GM19025 (cell line): ENCODE measurements at regions not wholly inside any gene's neighbourhood (a gene's known extent, or its start where the extent isn't known, plus 50 kb on each side); places are given as distances from the start of the nearest gene placed in this dataset.

ENCODE experiments used
- ATAC-seq: cut with Tn5 transposase; IDR thresholded peaks from one replicate; pipeline ENCODE4 v1.9.1; 2021; ENCODE audit warnings: mild to moderate bottlenecking, low read depth, moderate library complexity; ENCODE audit not compliant: unreplicated experiment

DNA sequence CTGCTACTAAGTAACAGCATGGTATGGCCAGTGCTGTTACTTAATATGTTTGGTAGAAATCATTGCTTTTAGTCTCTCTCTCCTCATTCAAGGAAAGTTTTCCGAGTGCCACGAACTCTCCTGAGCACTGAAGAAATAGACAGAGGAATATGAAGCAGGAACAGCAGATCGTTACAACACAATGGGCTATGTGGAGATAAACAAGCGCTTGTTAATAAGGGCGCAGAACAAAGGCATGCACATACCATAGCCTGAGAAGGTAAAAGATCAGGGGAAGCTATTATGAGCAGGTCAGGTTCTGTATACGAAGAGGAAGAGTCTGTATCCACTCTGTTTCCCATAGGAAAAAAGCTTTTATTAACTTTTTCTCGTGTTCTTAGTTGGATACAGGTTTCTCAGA is 156.2 kb upstream of the CPNE8 start:
- no peak for ATAC-seq

DNA sequence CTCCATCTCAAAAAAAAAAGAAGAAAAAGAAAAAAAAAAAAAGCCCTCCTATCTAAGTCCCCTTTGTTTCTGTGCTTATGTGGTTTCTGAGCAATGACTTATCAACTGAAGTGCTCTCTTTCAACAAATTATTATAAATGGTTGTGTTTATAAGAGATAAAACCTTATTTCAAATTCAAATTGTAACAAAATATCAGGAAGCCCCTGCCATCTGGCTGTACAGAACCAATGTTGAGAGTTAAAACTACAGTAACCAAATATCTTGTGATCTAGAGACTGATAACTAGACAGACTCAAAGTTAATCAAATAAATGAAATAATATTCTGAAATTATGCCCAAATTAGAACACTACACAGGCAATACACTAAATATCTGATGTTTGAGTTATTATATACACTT is 143.0 kb upstream of the CPNE8 start:
- no peak for ATAC-seq

DNA sequence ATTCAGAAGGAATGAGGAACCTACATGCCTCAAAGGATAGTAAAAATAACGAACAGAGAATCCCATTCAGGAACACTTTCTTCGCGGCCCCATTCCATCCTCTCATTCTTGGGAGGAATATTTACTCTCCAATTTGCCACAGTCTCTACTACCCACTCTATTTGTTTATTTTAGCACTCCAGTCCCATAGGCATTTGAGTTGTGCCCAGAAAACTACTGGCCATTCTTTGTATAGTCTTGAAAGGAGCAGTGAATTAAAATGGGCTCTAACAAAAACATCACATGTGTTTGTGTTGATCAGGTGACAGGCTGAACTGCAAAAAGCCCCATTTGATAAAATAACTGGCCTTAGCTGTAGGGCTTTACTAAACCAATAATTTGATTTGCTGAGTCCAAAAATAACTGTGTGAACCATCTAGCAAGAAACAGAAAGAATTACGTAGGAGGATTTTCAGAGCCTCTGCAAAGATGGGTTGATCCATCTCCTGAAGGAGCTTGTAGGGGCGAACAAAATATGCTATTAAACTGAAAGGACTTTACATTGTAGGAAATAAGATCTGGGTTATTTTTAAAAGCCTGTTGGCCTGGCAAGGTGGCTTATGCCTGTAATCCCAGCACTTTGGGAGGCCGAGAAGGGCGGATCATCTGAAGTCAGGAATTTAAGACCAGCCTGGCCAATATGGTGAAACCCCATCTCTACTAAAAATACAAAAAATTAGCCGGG is 142.3 kb upstream of the CPNE8 start:
- no peak for ATAC-seq

DNA sequence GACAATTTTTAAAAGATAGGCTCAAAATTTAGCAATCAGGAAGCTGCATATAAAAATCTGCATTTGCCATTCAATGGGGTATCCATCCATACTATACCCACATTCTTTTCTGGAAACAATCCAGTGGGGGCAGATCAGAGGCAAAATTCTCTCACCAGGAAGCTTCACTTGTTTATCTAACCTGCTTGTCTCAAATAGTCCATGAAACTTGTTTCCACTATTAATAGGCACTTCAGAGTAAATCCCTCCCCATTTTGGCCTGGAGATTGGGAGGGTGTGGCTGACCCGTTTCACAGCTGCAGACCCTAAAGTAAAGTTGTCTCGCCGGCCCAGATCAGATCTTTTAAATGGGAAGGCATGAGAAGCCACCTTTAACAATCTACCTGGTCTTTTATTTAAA is 139.4 kb upstream of the CPNE8 start:
- no peak for ATAC-seq

DNA sequence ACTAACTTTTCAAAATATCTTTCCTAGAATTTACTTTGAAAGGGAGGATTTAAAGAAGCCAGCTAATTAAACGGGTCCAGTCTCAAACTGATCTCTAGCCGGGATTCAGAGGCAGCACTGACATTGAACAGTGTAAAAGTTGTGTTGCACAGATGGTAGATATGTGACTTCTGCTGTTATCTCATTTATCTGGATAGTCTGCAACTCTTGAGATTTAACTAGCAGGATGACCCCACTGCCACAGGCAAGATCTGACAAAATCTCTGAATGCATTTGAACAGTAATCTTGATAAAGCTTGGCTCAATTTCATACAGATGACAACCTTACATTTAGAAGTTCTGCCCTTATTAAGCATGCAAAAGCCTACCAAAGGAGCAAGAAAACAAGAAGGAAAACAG is 138.0 kb upstream of the CPNE8 start:
- ATAC-seq: no peak

DNA sequence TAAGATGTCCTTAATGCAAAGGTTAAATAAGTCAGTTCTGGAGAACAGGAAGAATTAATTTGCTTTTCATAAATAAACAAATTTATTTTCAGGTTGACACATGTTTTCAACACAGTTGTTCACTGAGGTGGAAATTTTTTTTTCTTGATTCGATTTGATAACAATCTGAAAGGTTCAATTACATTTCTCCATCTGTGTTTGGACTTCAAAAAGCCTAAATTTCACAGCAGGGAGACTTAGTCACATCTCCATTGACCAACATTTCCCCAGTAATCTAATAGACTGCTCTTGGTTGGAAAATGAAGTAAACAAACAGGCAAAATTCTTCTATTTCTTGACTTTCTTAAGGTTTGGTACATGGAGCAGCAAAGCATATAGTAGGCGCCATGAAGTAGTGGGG is 134.9 kb upstream of the CPNE8 start:
- no peak for ATAC-seq

DNA sequence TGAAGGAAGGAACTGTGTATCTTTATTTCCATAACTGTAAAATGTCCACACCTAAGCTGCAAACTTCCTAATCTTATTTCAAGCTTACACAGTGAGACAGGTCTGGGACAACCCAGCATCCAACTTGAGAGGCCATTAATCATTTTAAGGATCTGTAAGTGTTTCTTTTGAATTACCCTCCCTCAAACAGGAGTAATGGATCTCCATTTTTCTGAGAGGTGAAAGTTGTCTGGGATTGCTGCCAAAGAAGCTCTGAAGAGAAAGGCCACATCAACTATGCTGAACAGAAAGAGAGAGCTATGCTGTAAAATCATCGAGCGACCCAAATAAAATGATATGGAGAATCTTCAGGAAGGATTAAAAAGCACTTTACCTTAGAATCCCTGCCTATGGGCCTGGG is 131.7 kb upstream of the CPNE8 start:
- ATAC-seq: no peak

DNA sequence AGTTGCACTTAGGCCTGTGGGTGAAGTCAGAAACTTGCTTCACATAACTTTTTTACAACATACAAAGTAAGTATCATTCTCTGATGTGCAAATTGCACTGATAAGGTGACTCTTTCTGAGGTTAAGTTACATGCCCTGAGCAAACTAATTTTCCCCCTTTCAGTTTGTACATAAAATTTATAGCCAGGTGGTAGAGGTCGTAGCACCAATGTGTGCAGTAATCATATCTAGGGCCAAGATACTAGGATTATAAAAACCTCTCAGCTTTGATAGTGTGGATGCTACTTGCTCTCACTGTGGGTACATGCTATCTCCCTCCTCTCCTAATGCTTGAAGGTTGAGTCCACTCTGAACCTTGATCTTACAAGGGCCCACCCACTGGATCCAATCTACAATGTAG is 130.7 kb upstream of the CPNE8 start:
- ATAC-seq: no peak

DNA sequence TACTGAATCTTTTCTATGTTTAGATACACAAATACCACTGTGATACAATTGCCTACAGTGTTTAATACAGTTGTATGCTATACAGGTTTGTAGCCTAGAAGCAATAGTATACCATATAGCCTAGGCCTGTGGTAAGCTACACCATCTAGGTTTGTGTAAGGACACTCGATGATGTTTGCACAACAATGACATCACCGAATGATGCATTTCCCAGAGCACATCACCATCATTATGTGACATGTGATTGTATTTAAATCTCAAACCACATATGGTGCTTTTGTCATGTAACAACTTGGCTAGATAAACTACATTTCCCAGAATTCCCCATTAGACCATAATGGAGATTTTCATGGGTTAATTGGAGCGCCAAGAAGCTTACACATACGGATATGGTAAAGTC is 128.4 kb upstream of the CPNE8 start:
- no peak for ATAC-seq

DNA sequence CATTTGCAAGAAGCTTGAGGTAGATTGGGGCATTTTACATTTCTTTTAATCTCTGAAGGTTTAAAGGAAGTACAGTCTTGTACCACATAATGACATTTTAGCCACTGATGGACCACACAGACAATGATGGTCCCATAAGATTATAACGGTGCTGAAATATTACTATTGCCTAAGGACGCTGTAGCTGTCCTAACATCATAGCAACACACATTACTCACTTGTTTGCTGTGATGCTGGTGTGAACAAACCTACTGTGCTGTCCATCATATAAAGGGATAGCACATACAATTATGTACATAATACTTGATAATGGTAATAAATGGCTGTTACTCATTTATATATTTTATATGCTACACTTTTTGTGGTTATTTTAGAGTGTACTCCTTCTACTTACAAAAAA is 127.1 kb upstream of the CPNE8 start:
- no peak for ATAC-seq

DNA sequence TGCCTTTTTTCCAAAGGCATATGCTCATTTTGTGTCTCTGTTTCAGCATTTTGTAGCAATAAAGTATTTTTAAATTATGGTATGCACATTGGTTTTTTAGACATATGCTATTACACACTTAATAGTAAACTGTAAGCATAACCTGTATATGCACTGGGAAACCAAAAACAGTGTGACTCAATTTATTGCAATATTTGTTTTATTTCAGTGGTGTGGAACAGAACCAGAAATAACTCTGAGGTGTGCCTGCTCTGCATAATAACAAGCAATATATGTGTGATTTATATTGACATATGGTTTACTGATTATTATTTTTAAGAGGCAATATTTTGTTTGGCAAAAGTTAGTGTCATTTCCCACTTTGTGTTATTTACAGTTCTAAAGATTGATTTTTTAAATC is 126.6 kb upstream of the CPNE8 start:
- ATAC-seq: no peak

DNA sequence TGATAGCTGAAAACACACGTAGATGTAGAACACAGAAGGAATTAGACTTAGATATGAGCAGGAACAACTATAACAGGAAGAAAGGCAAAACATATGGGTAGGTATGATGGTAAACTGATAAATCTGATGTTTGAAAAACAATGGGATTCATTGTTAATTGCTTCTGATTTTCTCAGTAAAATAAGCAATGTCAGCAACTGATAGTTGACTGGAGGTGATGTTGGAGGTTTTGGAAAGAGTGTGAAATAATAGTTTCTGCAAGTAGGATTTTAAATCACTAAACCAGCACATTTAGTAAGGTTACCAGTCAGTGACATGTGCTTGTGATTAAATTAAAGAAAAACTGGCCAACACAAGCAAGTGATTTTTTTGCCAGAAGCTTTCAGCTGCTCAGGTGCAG is 123.0 kb upstream of the CPNE8 start:
- no peak for ATAC-seq

DNA sequence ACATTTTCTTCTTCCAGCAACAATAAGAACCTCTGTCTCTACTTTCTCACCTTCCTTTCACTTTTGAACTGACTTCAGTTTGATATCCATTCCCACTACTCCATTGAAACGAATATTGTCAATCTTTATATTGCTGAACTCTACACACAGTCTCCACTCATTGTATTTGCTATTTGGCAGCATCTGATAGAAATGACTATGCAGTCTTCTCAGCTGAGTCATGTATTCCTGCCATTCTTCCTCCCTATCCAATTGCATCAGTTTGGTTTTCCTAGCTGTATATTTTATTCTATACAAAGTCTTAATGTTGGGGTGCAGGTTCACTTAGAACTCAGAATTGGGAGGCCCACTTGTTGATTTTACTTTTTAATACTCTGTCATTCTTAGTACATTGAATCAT is 107.5 kb upstream of the CPNE8 start:
- ATAC-seq: no peak

DNA sequence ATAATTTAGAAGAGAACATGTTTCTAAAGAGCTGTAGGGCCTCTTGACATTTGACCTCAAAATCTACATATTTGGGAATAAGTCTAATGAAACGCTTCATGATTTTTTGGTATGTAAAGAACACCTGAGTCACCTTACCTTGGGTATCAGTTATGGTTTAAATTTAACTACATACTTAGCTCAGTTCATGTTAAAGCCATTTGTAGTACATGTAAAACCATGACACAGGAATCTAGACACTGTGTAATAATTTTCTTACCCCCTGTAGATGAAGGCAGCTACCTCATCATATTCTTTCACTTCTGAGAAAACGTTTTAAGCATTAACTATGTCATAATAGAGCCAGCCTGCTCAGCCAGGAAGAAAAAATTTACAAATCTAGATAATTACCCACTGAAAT is 105.8 kb upstream of the CPNE8 start:
- no peak for ATAC-seq

DNA sequence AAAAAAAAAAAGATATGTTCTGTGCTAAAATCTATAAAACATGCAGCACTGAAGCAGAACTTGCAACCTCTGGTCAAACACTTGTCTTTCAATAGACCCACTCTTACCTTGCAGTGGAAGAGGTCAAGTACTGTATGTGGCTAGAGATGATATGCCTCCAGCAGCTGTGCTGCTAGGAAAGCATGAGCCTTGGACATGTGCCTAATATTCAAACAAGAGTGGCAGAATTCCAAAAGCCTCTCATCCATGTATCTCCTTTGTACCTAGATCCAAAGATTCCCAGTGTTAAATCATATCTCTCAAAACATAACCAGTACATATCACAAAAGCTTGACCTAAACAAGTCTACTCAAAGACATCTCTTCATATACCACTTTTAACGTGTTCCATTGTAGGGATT is 105.0 kb upstream of the CPNE8 start:
- no peak for ATAC-seq

DNA sequence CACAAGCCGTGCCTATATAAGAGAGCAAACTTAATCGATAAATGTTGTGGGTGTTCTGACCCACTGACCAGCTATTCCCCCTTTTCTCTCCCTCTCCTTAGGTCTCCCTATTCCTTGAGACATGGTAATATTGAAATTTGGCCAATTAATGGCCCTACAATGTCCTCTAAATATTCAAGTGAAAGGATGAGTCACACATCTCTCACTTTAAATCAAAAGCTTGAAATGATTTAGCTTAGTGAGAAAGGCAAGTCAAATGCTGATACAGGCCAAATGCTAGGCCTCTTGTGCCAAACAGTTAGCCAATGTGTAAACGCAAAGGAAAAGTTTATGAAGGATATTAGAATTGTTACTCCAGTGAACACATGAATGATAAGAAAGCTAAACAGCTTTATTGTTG is 102.2 kb upstream of the CPNE8 start:
- no peak for ATAC-seq

DNA sequence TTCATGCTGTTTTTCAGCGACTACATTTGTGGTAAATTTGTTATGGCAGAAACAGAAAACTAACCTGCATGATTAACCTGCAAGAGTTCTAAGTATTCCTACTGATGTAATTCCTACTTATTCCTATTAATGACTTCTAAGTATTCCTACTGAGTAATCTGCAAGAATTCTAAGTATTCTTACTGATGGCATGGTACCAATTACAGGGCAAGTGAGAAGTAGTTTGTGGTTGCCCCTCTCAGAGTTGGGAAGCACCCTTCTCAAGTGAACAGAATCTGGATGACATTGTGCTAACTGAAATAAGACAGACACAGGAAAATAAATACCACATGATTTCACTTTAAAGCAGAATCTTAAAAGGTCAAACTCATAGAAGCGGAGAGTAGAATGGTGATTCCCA is 100.9 kb upstream of the CPNE8 start:
- ATAC-seq: no peak

DNA sequence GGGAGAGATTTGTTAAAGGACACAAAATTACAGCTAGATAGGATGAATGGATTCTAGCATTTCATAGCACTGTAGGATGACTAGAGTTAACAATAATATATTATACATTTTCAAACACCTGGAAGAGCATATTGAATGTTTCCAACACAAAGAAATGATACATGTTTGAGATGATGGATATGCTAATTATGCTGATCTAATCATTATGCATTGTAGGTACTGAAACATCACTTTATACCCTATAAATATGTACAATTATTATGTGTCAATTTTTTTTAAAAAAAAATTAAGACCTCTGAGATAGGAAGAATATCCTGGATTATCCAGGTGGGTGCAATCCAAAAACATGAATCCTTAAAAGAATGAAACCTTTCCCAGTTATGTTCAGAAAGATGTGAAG is 100.3 kb upstream of the CPNE8 start:
- no peak for ATAC-seq

DNA sequence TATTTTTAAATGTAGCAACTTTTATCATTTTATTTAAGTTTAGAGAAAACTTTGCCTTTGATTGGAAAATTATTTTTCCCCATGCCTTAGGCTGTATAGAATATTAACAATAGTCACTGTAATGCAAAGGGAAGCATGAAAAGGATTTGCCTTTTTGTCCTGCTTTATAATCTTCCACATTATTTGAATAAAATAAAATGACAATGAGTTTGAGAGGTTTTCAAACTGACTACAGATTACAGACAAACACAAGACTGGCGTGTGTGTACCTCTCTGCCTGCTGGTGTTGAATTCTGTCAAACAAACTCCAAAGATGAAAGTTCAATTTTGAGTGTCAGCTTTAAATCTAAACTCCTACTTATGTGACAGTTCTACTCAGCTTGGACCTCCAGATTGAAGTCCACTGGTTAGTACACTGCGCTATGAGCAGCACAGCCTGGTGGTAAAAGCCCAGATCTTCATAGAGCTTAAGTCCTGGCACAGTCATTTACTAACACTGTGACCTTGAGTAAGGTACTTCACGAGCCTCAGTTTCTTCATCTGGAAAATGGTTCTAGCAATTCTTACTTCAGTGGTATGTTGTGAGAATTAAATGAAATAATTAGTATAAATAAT is 98.3 kb upstream of the CPNE8 start:
- ATAC-seq: no peak

DNA sequence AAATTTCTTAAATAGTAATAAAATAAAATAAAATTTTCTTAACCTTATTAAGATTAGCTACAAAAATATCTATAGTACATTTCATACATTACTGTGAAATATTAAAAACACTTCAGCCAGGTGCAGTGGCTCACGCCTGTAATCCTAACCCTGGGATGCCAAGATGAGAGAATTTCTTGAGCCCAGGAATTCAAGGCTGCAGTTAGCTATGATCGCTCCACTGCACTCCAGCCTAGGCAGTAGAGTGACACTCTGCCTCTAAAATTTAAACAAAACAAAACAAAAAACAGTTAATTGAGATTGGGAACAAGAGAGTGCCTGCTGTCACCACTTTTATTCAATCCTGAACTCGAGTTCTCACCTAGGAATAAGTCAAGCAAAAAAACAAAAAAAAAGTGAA is 95.0 kb upstream of the CPNE8 start:
- no peak for ATAC-seq

DNA sequence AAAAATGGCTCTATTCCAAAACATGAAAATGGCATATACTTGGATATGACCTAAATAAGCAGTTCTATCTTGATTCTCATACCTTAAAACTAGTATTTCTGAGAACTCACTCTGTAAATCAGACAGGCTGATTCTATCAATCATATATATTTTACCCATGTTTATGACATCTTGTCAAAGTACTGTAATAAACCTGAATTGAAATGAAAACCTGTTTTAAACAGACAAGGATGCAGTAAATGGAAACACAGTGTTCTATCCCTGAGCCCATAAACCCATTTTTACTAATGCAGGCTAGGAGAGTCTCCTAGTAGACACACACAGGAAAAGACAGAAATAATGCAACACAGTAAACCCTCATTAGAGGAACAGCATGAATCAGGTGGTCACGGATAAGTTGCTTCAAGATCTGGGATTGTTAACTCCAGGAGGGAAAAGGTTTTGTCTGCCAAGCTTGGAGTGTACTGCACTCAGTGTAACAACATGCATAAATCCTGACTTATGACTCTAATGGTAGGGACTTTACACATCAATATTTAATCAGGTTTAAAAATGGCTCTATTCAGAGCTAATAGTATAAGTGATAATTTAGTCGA is 93.6 kb upstream of the CPNE8 start:
- no peak for ATAC-seq

DNA sequence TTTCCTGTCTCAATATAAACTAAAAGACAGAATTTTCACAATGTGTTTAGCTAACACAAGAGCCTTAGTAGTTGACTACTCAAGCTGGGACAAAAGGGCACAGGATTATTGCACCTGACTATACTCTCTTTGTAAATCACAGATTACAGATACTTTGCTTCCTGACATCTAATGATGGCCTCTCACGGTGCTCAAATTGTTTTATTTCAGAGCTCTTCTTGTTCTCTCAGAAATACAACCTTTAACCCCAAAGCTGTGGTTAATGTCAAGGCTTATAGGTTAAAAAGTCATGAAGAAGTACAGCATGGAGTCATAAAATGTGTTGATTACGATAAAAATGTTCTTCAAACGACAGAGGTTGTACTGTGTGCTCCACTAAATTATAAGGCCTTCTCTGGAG is 89.9 kb upstream of the CPNE8 start:
- ATAC-seq: no peak
